Inflammatory macrophage (primary cell): ENCODE measurements at regions not wholly inside any gene's neighbourhood (a gene's known extent, or its start where the extent isn't known, plus 50 kb on each side); places are given as distances from the start of the nearest gene placed in this dataset.
A peak's percentile ranks its signal among the peaks of the same experiment; 100 is the strongest.

Experiments
- DNase-seq, 2 donors: peaks; one replicate each; pipeline ENCODE4 v3.0.0-alpha.2; 2020 to 2022

- no peak for DNase-seq
Observed at GRCh38 chr9:86795047-86795442, 152.3 kb downstream of the GAS1 start.

GRCh38 chr9:86794391-86795046 lies 152.8 kb downstream of the GAS1 start:
- no peak for DNase-seq

GRCh38 chr9:86792136-86792535 lies 155.2 kb downstream of the GAS1 start:
- no peak for DNase-seq

GRCh38 chr9:86790805-86791204 lies 156.5 kb downstream of the GAS1 start:
- no peak for DNase-seq

GRCh38 chr9:86788456-86788855 lies 158.8 kb downstream of the GAS1 start:
- DNase-seq = peak in 1 of 2 donors; percentile 37

DNA sequence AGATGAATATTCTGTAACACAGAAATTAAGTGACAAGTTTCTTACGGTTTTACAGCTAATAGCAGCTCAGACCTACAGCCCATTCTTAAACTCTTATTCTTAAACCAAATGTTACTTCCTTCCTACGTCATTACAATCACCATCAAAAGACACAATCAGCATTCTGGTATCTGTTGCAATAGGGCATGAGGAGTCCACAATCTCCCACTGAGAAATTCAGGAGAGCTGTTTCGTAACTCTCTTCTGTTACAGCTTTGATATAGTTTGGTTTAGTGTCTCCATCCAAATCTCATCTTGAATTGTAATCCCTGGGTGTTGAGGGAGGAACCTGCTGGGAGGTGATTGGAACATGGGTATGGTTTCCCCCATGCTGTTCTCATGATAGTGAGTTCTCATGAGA lies 163.4 kb downstream of the GAS1 start:
- DNase-seq = peak; percentile 69 to 71

- DNase-seq = peak in 1 of 2 donors; percentile 30
Observed at GRCh38 chr9:86782831-86783230, 164.5 kb downstream of the GAS1 start.

- no peak for DNase-seq
Observed at GRCh38 chr9:86778761-86779160, 168.5 kb downstream of the GAS1 start.

GRCh38 chr9:86775718-86776117 lies 171.6 kb downstream of the GAS1 start:
- no peak for DNase-seq

GRCh38 chr9:86774116-86774515 lies 173.2 kb downstream of the GAS1 start:
- no peak for DNase-seq

- DNase-seq = no peak
Observed at GRCh38 chr9:86773422-86773945, 173.8 kb downstream of the GAS1 start.

- DNase-seq = no peak
Observed at GRCh38 chr9:86772635-86772993, 174.7 kb downstream of the GAS1 start.

DNA sequence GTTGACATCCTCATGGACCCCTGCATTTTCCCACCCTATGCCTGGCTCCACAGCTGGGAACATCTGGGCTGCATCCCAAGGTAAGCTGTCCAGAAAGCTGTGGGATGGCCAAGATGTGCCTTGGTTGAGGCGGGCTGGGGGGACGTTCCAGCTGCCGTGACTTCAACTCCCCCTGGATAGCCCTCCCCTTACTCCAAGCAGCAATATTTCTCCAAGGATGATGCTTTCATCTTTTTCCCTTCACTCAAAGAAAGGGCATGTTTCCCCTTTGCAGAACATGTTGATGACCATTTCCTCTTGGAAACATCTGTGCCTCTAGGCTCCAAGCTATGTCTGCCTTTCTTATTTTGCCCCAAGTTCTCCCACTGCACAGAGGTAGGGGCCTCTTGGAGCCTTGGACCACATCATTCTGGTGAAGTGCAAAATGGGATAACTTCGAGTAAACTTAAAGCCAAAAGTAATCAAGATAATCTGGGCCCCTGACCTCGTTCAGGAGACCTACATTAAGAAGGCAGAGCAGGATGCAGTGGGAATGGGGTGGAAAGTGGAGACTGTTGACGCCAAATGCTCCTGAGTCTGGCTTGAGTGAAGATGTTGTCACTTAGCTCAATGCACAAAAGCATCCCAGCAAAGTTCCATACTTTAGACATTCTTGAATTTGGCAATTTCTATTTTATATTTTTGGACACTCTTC lies 175.2 kb downstream of the GAS1 start:
- no peak for DNase-seq

DNA sequence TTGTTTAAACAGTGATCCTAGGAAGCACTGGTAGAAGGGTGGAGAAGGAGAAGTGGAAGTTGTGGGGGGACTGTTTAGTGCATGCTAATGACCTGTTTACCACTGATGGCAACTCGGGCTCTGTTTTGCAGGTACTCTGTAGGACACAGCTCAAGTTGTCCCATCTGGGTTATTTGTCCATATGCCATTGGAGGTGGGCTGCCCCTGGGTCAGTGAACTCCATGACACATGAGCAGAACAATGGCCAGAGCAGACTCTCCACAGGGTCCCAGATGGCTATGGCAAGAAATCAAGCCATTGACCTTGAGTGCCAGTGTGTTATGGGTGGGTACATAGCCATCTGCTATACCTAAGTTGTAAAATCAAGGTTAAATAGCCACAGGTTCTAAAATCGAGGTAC lies 175.9 kb downstream of the GAS1 start:
- no peak for DNase-seq

GRCh38 chr9:86768709-86769108 lies 178.6 kb downstream of the GAS1 start:
- no peak for DNase-seq

GRCh38 chr9:86768020-86768419 lies 179.3 kb downstream of the GAS1 start:
- no peak for DNase-seq

DNA sequence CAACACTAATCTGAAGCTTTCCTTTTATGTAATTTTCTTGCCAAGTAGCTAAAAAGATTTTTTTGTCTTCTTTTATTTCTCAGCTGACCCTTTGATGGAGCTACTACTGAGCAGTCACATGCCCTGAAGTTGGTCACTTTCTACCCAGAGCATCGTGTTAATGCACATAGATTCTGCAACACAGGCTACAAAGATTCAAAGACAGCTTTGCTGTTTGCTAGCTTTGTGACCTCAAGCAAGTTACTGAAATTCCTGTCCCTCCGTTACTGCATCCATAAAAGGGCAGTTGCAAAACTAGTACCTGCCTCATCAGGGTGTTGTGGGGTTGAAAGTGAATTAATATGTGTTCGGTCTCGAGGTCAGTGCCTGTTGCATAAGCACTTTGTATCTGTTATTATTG lies 179.9 kb downstream of the GAS1 start:
- no peak for DNase-seq

- DNase-seq = peak; percentile 96
Observed at GRCh38 chr9:86766912-86767311, 180.4 kb downstream of the GAS1 start.

- peak in 1 of 2 donors; percentile 78 for DNase-seq
Observed at GRCh38 chr9:86766511-86766910, 180.8 kb downstream of the GAS1 start.

GRCh38 chr9:86765746-86766430 lies 181.4 kb downstream of the GAS1 start:
- DNase-seq = peak; percentile 71 to 78

GRCh38 chr9:86764671-86765343 lies 182.5 kb downstream of the GAS1 start:
- DNase-seq = no peak

DNA sequence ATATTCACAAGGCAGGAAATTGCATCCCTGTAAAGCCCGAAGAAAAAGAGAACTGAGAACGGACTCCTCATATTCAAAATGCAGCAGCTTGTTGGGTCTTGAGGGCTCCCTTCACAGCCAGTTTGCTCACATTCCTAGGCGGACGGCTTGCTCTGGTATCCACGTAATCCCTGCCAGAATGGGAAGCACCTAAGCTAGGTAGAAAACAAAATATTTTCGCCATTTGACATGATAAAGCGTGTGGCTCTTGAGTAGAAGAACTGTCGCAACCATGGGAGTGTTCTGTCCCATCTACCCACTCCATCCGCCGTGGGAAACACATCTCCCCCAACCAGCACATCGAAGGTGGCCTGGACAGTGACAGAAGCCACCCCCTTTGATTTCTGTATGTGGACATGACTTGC lies 183.1 kb downstream of the GAS1 start:
- DNase-seq = peak; percentile 78 to 85

DNA sequence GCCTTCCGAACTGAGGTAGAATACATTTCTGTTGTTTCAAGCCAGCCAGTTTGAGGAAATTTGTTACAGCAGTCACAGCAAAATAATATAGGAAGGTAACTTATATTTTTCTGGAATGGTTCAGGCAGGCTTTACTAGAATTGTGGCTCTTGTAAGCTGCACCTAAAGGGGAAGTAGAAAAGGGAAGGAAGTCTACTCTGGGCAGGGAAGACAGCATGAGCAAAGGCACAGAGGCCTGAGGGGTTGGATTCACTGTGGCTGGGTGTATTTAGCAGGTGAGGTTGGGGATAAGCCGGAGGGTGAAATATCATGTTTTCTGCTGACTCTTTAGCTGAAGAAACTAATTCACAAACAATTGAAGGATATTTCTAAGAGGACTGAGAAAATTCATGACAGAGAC lies 183.5 kb downstream of the GAS1 start:
- peak; percentile 80 to 81 for DNase-seq
